IMR-90 (cell line): ENCODE measurements at regions not wholly inside any gene's neighbourhood (a gene's known extent, or its start where the extent isn't known, plus 50 kb on each side); places are given as distances from the start of the nearest gene placed in this dataset.

Source experiments
- ATAC-seq: fragments of 200-7000 bp; cut with Tn5 transposase; 2 replicates; pipeline ENCODE4 v1.9.1; 2020; ENCODE audit warnings: low read depth, mild to moderate bottlenecking, moderate library complexity
- BruUV-seq: library from RNA; stranded (reverse); fragments of 400-500 nt; replicated peaks from 2 replicates; lab custom pipeline; 2021; lab: Mats Ljungman, UMichigan
- CTCF ChIA-PET: fragments of 300-600 bp; formaldehyde crosslinking; extraction: SDS; loops from one replicate; lab custom pipeline; 2021; ENCODE audit warnings: antibody characterized with exemption; lab: Yijun Ruan, JAX
- POLR2A ChIA-PET: fragments of 300-600 bp; sonication (Branson Sonifier 250); formaldehyde crosslinking; loops from one replicate; lab custom pipeline; 2022; ENCODE audit warnings: antibody characterized with exemption; ENCODE audit not compliant: unreplicated experiment; lab: Charles Lee
- DNase-seq: peaks from one replicate; pipeline ENCODE4 v3.0.0; 2013
- H2AFZ ChIP-seq: replicated peaks from 2 replicates; pipeline ENCODE3; 2013; ENCODE audit warnings: low read length, mild to moderate bottlenecking; ENCODE audit not compliant: poor library complexity
- H2AK5ac ChIP-seq: 2 replicates; pipeline ENCODE4 v1.6.1; 2013; ENCODE audit warnings: low read depth, low read length, inconsistent platforms
- H2AK9ac ChIP-seq: replicated peaks from 2 replicates; pipeline ENCODE3; 2013; ENCODE audit warnings: mild to moderate bottlenecking, low read depth, low read length, moderate library complexity; ENCODE audit not compliant: poor library complexity
- H2BK120ac ChIP-seq: 2 replicates; pipeline ENCODE4 v1.6.1; 2013; ENCODE audit warnings: low read depth, low read length, inconsistent platforms
- H2BK15ac ChIP-seq: 3 replicates; pipeline ENCODE4 v1.6.1; 2013; ENCODE audit warnings: low read depth, low read length, inconsistent platforms
- H2BK20ac ChIP-seq: 2 replicates; pipeline ENCODE4 v1.6.1; 2013; ENCODE audit warnings: low read depth, mild to moderate bottlenecking, inconsistent platforms, low read length, moderate library complexity
- H2BK5ac ChIP-seq: 2 replicates; pipeline ENCODE4 v1.6.1; 2013; ENCODE audit warnings: mild to moderate bottlenecking, low read depth, low read length, inconsistent platforms; ENCODE audit not compliant: poor library complexity, severe bottlenecking
- H3K14ac ChIP-seq: replicated peaks from 2 replicates; pipeline ENCODE4 v1.6.1; 2013; ENCODE audit warnings: low read depth, low read length, inconsistent platforms
- H3K18ac ChIP-seq: 2 replicates; pipeline ENCODE4 v1.6.1; 2013; ENCODE audit warnings: low read depth, low read length, control low read depth
- H3K23ac ChIP-seq: 2 replicates; pipeline ENCODE4 v1.6.1; 2013; ENCODE audit warnings: low read depth, low read length, inconsistent platforms
- H3K27ac ChIP-seq: 2 replicates; pipeline ENCODE4 v1.5.1; 2013; ENCODE audit warnings: mild to moderate bottlenecking, control low read depth, low read length; ENCODE audit not compliant: insufficient read depth
- H3K27me3 ChIP-seq: 2 replicates; pipeline ENCODE4 v1.6.1; 2013; ENCODE audit warnings: low read length; ENCODE audit not compliant: control insufficient read depth, insufficient read depth
- H3K36me3 ChIP-seq: 2 replicates; pipeline ENCODE4 v1.6.1; 2013; ENCODE audit warnings: low read length, mixed read lengths; ENCODE audit not compliant: control insufficient read depth, insufficient read depth
- H3K4ac ChIP-seq: 2 replicates; pipeline ENCODE4 v1.6.1; 2013; ENCODE audit warnings: low read depth, low read length, inconsistent platforms
- H3K4me1 ChIP-seq: 2 replicates; pipeline ENCODE4 v1.6.1; 2013; ENCODE audit warnings: low read length, mixed read lengths; ENCODE audit not compliant: control insufficient read depth, insufficient read depth
- H3K4me2 ChIP-seq: 2 replicates; pipeline ENCODE4 v1.6.1; 2013; ENCODE audit warnings: low read depth, mild to moderate bottlenecking, control low read depth, low read length, moderate library complexity
- H3K4me3 ChIP-seq: 2 replicates; pipeline ENCODE4 v1.5.1; 2013; ENCODE audit warnings: low read depth, mild to moderate bottlenecking, control low read depth, low read length, moderate library complexity; ENCODE audit not compliant: insufficient read depth
- H3K56ac ChIP-seq: 2 replicates; pipeline ENCODE4 v1.6.1; 2013; ENCODE audit warnings: low read length, inconsistent platforms; ENCODE audit not compliant: insufficient read depth; ENCODE audit errors: extremely low read depth
- H3K79me1 ChIP-seq, 2 experiments: 2 replicates each; pipeline ENCODE4 v1.6.1; 2013; ENCODE audit warnings: low read length in 2 of 2, inconsistent platforms in 1 of 2, low read depth in 1 of 2
- H3K9ac ChIP-seq: 2 replicates; pipeline ENCODE4 v1.6.1; 2013; ENCODE audit warnings: low read depth, low read length, control low read depth
- H3K9me1 ChIP-seq: 2 replicates; pipeline ENCODE4 v1.6.1; 2013; ENCODE audit warnings: low read length, inconsistent platforms; ENCODE audit not compliant: insufficient read depth
- H3K9me3 ChIP-seq: 2 replicates; pipeline ENCODE4 v1.6.1; 2013; ENCODE audit warnings: low read length; ENCODE audit not compliant: control insufficient read depth, insufficient read depth
- H4K20me1 ChIP-seq: 2 replicates; pipeline ENCODE4 v1.6.1; 2013; ENCODE audit warnings: low read length, inconsistent platforms; ENCODE audit not compliant: insufficient read depth
- H4K5ac ChIP-seq: 2 replicates; pipeline ENCODE4 v1.6.1; 2013; ENCODE audit warnings: mild to moderate bottlenecking, low read depth, low read length, control low read depth
- H4K8ac ChIP-seq, 2 experiments: 2 replicates each; pipeline ENCODE4 v1.6.1; 2013; ENCODE audit warnings: low read depth in 2 of 2, low read length in 2 of 2, control low read depth in 1 of 2, inconsistent platforms in 1 of 2
- H4K91ac ChIP-seq: 2 replicates; pipeline ENCODE4 v1.6.1; 2013; ENCODE audit warnings: low read depth, low read length, inconsistent platforms; ENCODE audit not compliant: insufficient read depth
- BHLHE40 ChIP-seq: fragments of 150-350 bp; IDR thresholded peaks from 2 replicates; pipeline ENCODE4 v1.6.1; 2016; ENCODE audit warnings: mild to moderate bottlenecking, low read depth, low read length
- FOS ChIP-seq: fragments of 150-350 bp; IDR thresholded peaks from 2 replicates; pipeline ENCODE4 v1.6.1; 2016; ENCODE audit warnings: low read depth, low read length
- RFX5 ChIP-seq: IDR thresholded peaks from 2 replicates; pipeline ENCODE4 v1.8.0; 2012; ENCODE audit warnings: low read depth, mild to moderate bottlenecking, low read length, moderate library complexity
- USF2 ChIP-seq: fragments of 150-350 bp; IDR thresholded peaks from 2 replicates; pipeline ENCODE4 v1.6.1; 2017; ENCODE audit warnings: mild to moderate bottlenecking, antibody characterized with exemption, low read length, low read depth
- WGBS, 2 experiments: methylation state at CpG; one replicate each; pipeline versions ENCODE4 v1.1.5 to v1.1.7; 2013; ENCODE audit warnings: missing lambda C conversion rate in 2 of 2; ENCODE audit not compliant: insufficient read length in 1 of 2; ENCODE audit errors: extremely low coverage in 2 of 2; 5-methylcytosine and 5-hydroxymethylcytosine counted together
- dilution Hi-C: fragments of 300-500 bp; cut with HindIII; formaldehyde crosslinking; loops from one replicate; pipeline ENCODE4 v1.14.3; 2018; ENCODE audit warnings: low sequenced_read_pairs; ENCODE audit not compliant: unreplicated experiment
- in situ Hi-C: fragments of 300-500 bp; cut with MboI; formaldehyde crosslinking; loops from 3 replicates; pipeline ENCODE4 v1.14.3; 2019; ENCODE audit warnings: low sequenced_read_pairs, inconsistent platforms, mixed read lengths
- intact Hi-C: fragments of 100-400 bp; cut with micrococcal nuclease; formaldehyde crosslinking; loops from 2 replicates; pipeline ENCODE4 v1.10.0; 2022

GRCh38 chr18:71529703-71530303 is 1014.3 kb downstream of the CBLN2 start:
- no peaks in the 10 kb centered on the region for H4K20me1 ChIP-seq
- intact Hi-C loops (no loop called here), dilution Hi-C loops (no loop called here), in situ Hi-C loops (no loop called here)
- no peak overlapping the region for H2AK9ac ChIP-seq
- no peak overlapping the region for H4K8ac ChIP-seq
- no peak overlapping the region for H3K14ac ChIP-seq
- no peaks in the 10 kb centered on the region for H3K4me1 ChIP-seq
- H2BK120ac ChIP-seq, result no peak overlapping the region
- no peak overlapping the region for H3K27ac ChIP-seq
- no peak for ATAC-seq
- H4K91ac ChIP-seq, result no peak overlapping the region
- no peaks in the 10 kb centered on the region for H3K79me1 ChIP-seq
- no peak overlapping the region for H2BK20ac ChIP-seq
- H2BK15ac ChIP-seq, result no peak overlapping the region
- H2BK5ac ChIP-seq, result no peak overlapping the region
- H3K27me3 ChIP-seq, result no peaks in the 10 kb centered on the region
- H2AFZ ChIP-seq, result no peak overlapping the region
- H2AK5ac ChIP-seq, result no peak overlapping the region
- H3K4ac ChIP-seq, result no peak overlapping the region
- no CpG with 5 or more reads among the region's 3 CpGs for WGBS, 2 experiments
- BruUV-seq, result no TSS peak
- DNase-seq, result no peak
- no peak overlapping the region for H3K4me2 ChIP-seq
- no peak overlapping the region for H3K18ac ChIP-seq
- no peak overlapping the region for H3K23ac ChIP-seq
- H4K5ac ChIP-seq, result no peak overlapping the region
- no peaks in the 10 kb centered on the region; the same call in 1 of the 2 replicates for H3K9me3 ChIP-seq
- no peak overlapping the region for H3K56ac ChIP-seq
- TF ChIP-seq USF2, result no peak
- no peak for TF ChIP-seq RFX5
- TF ChIP-seq FOS, result no peak
- TF ChIP-seq BHLHE40, result no peak
- H3K9me1 ChIP-seq, result no peaks in the 10 kb centered on the region
- no peaks in the 10 kb centered on the region for H3K36me3 ChIP-seq
- CTCF ChIA-PET, result no interaction called here
- POLR2A ChIA-PET, result no interaction called here
- H3K4me3 ChIP-seq, result no peak overlapping the region
- H3K9ac ChIP-seq, result no peak overlapping the region
